AG09309 (cell line): ENCODE measurements at regions not wholly inside any gene's neighbourhood (a gene's known extent, or its start where the extent isn't known, plus 50 kb on each side); places are given as distances from the start of the nearest gene placed in this dataset.

Experiments used
- DNase-seq: peaks from one replicate; pipeline ENCODE4 v3.0.0-alpha.2; 2010; ENCODE audit warnings: low read depth
- H3K4me3 ChIP-seq: 2 replicates; pipeline ENCODE4 v1.5.1; 2011; ENCODE audit warnings: mild to moderate bottlenecking, low read depth, low read length, moderate library complexity; ENCODE audit not compliant: control insufficient read depth
- CTCF ChIP-seq: IDR thresholded peaks from 2 replicates; pipeline ENCODE4 v1.5.1; 2011; ENCODE audit warnings: mild to moderate bottlenecking, low read depth, low read length, inconsistent platforms; ENCODE audit not compliant: insufficient read depth, control insufficient read depth; ENCODE audit errors: missing control alignments

- H3K4me3 ChIP-seq: no peak overlapping the region
- DNase-seq: no peak
- no peak for TF ChIP-seq CTCF
Measured at GRCh38 chr17:72529386-72529785, 408.6 kb downstream of the SOX9 start.

GRCh38 chr17:72530454-72530853, 409.6 kb downstream of the SOX9 start:
- H3K4me3 ChIP-seq: no peak overlapping the region
- no peak for DNase-seq
- TF ChIP-seq CTCF: no peak

- no peak for DNase-seq
- no peak overlapping the region for H3K4me3 ChIP-seq
- TF ChIP-seq CTCF: no peak
Measured at GRCh38 chr17:72531729-72532128, 410.9 kb downstream of the SOX9 start.

- no peak for DNase-seq
- no peak for TF ChIP-seq CTCF
- no peak overlapping the region for H3K4me3 ChIP-seq
Measured at GRCh38 chr17:72534265-72534664, 413.4 kb downstream of the SOX9 start.

- H3K4me3 ChIP-seq: no peak overlapping the region
- no peak for TF ChIP-seq CTCF
- no peak for DNase-seq
Measured at GRCh38 chr17:72534776-72535175, 414.0 kb downstream of the SOX9 start.

- no peak overlapping the region for H3K4me3 ChIP-seq
- no peak for TF ChIP-seq CTCF
- DNase-seq: no peak
Measured at GRCh38 chr17:72535346-72535745, 414.5 kb downstream of the SOX9 start.

- TF ChIP-seq CTCF: no peak
- DNase-seq: no peak
- H3K4me3 ChIP-seq: no peak overlapping the region
Measured at GRCh38 chr17:72535779-72536178, 415.0 kb downstream of the SOX9 start.
